NB4 (cell line): ENCODE measurements at regions not wholly inside any gene's neighbourhood (a gene's known extent, or its start where the extent isn't known, plus 50 kb on each side); places are given as distances from the start of the nearest gene placed in this dataset.

Experiments
- DNase-seq: peaks from one replicate; pipeline ENCODE4 v3.0.0; 2010; ENCODE audit warnings: low read depth
- H3K4me3 ChIP-seq: one replicate; pipeline ENCODE4 v1.5.1; 2011; ENCODE audit warnings: mild to moderate bottlenecking, low read depth, low read length, moderate library complexity
- MYC ChIP-seq: IDR thresholded peaks from 2 replicates; pipeline ENCODE4 v1.6.1; 2011; ENCODE audit warnings: low read depth, low read length
- POLR2A ChIP-seq: IDR thresholded peaks from 2 replicates; pipeline ENCODE4 v1.6.1; 2011; ENCODE audit warnings: mild to moderate bottlenecking; ENCODE audit not compliant: insufficient read length; ENCODE audit errors: extremely low read depth
- TF ChIP-seq, protein P1 (sequence below): IDR thresholded peaks from one replicate; pipeline ENCODE4 v1.5.1; 2012; ENCODE audit warnings: low read depth, low read length
- TF ChIP-seq, protein P2 (sequence below): IDR thresholded peaks from 2 replicates; pipeline ENCODE4 v1.6.1; 2011; ENCODE audit warnings: low read depth, low read length

DNA sequence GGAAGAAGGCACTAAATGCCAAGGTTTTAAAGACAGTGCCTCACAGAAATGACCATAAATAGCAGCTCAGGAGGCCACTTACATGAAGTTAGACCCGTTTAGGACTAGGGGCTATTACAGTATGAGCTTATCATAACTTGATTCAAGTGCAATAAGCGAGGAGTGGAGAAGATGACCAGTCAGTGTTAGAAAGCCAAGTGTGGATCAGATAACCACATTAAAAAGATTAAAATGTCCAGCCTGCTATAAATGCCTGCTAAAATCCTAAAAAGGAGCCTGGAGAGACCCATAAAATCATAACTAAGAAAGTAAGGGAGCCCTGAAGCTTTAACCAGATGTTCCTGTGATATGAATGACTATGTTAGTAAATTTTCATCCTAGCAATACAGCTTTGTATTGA, 117.5 kb upstream of the ZNF521 start:
- no peak for DNase-seq
- TF ChIP-seq MYC (no peak), POLR2A (no peak)
- TF ChIP-seq, protein P1, sequence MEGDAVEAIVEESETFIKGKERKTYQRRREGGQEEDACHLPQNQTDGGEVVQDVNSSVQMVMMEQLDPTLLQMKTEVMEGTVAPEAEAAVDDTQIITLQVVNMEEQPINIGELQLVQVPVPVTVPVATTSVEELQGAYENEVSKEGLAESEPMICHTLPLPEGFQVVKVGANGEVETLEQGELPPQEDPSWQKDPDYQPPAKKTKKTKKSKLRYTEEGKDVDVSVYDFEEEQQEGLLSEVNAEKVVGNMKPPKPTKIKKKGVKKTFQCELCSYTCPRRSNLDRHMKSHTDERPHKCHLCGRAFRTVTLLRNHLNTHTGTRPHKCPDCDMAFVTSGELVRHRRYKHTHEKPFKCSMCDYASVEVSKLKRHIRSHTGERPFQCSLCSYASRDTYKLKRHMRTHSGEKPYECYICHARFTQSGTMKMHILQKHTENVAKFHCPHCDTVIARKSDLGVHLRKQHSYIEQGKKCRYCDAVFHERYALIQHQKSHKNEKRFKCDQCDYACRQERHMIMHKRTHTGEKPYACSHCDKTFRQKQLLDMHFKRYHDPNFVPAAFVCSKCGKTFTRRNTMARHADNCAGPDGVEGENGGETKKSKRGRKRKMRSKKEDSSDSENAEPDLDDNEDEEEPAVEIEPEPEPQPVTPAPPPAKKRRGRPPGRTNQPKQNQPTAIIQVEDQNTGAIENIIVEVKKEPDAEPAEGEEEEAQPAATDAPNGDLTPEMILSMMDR = no peak
- TF ChIP-seq, protein P2, sequence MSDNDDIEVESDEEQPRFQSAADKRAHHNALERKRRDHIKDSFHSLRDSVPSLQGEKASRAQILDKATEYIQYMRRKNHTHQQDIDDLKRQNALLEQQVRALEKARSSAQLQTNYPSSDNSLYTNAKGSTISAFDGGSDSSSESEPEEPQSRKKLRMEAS = no peak
- no peak overlapping the region for H3K4me3 ChIP-seq

DNA sequence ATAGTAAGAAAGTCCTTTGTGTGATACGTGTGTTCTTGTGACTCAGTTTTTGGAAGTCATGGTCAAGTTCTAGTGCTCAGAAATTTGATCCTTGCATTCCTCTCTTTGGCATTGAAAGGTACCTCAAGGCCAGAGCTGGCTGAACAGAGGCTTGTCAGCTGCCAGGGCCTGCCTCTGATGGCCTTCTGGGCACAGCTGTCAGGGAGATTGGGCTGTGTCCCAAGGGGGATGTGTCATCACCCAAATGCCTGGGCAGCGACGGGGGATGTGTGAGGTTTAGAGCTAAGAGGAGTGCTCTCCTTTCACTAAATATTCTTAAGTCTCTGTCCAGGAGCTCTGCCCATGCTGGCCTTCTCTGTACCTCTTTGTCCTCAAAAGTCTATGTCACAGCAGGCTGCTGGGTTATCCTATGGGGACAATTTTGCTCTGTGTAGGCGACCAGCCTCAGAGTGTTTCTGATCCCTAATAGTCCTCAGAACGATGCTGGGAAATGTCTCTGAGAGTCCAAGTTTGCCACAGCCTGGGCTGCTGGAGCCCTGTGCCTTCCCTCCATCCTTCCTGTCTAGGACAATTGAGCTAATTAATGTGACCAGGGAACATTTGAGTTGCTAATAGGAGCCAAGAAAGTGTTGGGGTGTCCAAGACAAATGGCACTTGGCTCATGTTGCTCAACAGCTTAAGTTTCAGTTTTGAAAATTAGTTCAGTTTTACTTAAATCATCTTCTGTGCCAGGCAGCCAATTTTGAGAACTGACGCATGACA, 115.4 kb upstream of the ZNF521 start:
- H3K4me3 ChIP-seq = no peak overlapping the region
- TF ChIP-seq, protein P2 = no peak
- TF ChIP-seq MYC (no peak), POLR2A (no peak)
- TF ChIP-seq, protein P1 = no peak
- DNase-seq = peak; percentile 26

DNA sequence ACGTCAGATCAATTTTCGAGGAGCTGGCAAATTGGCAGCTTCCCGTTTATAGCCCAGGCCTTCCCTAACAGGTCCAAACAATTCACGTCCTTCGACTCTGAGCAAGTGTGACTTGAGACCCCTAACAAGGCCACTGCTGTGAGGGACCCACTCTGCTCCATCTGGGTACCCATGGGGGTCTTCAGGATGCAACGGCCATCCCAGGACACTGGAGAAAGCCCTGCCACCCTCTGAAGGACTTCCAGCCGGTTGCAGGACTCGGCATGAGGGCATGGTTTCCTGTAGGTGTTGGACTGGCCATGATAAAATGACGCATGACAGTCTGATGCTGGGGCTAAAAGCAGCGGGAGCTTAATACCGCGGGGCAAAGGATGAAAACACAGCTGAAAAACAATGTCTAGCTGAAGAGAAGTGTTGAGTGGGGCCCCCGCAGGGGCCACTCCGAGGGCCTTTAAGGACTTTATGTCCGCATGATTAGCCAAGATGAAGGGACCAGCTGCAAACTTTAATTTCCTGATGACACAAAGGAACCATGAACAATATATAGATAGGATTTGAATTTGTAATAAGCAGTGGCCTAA, 113.3 kb upstream of the ZNF521 start:
- TF ChIP-seq, protein P2 = no peak
- TF ChIP-seq MYC (no peak), POLR2A (no peak)
- TF ChIP-seq, protein P1 = no peak
- no peak overlapping the region for H3K4me3 ChIP-seq
- no peak for DNase-seq

DNA sequence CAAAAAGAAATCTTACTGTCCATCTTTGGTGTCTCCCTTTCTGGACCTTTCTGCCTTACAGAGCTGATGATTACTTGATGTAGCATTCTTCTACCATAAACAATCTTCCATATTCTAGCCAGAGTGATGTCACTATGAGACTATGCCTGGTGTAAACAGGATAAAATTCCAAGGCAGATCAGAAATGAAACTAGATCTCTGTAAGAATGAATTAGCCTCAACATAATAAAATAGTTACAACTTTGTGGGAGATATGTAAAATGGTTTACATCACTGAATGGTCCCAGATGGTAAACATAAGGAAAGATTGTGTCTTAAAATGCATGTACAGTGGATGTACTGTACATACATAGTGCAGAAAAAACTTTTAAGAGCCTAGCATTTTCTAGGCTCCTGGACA, 112.3 kb upstream of the ZNF521 start:
- TF ChIP-seq MYC (no peak), POLR2A (no peak)
- TF ChIP-seq, protein P2 = no peak
- H3K4me3 ChIP-seq = no peak overlapping the region
- no peak for DNase-seq

DNA sequence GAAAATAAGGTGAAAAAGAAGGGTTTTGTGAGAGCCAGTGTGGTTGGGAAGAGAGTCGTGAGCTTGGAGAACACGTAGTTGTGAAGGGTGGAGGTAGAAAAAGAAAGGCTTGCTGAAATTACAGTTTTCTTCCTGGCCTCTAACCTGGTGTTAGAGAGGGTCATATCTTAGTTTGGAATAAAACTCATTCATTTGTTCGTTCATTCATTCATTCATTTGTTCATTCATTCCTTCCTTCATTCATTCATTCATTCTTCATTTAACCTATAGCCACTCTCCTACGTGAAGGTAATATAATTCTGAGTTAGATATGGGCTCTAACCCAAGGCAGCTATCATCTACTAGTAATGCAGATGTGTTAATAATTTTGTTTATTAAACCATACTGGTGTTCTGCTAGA, 111.8 kb upstream of the ZNF521 start:
- DNase-seq = no peak
- TF ChIP-seq POLR2A (no peak), MYC (no peak)
- TF ChIP-seq, protein P2 = no peak
- TF ChIP-seq, protein P1 = no peak
- H3K4me3 ChIP-seq = no peak overlapping the region

DNA sequence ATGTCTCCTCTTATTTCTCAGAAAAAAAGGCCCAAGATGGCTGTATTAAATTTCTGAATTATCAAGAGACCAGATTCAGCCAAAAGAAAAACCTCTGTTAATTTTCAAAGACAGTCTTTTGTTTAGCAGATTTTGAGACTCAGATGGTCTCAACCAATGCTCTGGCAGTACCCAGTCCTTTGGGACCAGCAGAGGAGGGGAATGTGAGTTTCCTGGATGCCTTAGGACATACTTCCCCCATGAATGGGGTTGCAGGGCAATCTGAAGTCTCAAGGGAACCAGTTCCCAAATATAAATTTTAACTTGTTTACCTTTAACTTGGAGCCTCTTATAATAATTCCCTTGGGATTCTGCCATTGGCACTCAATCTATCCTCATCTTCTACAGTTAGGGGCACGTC, 107.8 kb upstream of the ZNF521 start:
- TF ChIP-seq POLR2A = no peak
- TF ChIP-seq, protein P1 = no peak
- TF ChIP-seq, protein P2 = no peak
- no peak for TF ChIP-seq MYC
- no peak overlapping the region for H3K4me3 ChIP-seq
- no peak for DNase-seq
